ENCODE measurements at regions not wholly inside any gene's neighbourhood (a gene's known extent, or its start where the extent isn't known, plus 50 kb on each side); places are given as distances from the start of the nearest gene placed in this dataset.

GRCh38 chr5:147061431-147061830, 173.4 kb upstream of the STK32A start:
- no peak for DNase-seq (ENCODE audit: low spot score)
- H3K36me3 ChIP-seq (ENCODE audit: control insufficient read depth in 4 of 4, insufficient read depth in 3 of 4, low read depth in 1 of 4, low read length in 3 of 4): no peaks in the 10 kb centered on the region
- no peak overlapping the region for H3K9ac ChIP-seq (ENCODE audit: low read depth in 1 of 2, low read length in 2 of 2)
- 71% methylated on average over 4 of the region's 4 CpGs for WGBS
- H3K27me3 ChIP-seq (ENCODE audit: control insufficient read depth in 4 of 4, insufficient read depth in 4 of 4, low read length in 3 of 4): no peaks in the 10 kb centered on the region
- no peak overlapping the region for H3K4me3 ChIP-seq (ENCODE audit: low read depth in 1 of 3, low read length in 3 of 3)
- H3K27ac ChIP-seq (ENCODE audit: low read depth in 1 of 2, low read length in 2 of 2): no peak overlapping the region
- TF ChIP-seq NR2F2 (IDR thresholded peaks at IDR 0.05) (no peak), HNF4G (IDR thresholded peaks at IDR 0.05) (no peak), JUND (IDR thresholded peaks at IDR 0.05) (no peak), CTCF (IDR thresholded peaks at IDR 0.05; ENCODE audit: low read depth, low read length, missing input control) (no peak), ZBTB33 (IDR thresholded peaks at IDR 0.05) (no peak), YY1 (IDR thresholded peaks at IDR 0.05) (no peak), RXRA (IDR thresholded peaks at IDR 0.05) (no peak), GABPA (IDR thresholded peaks at IDR 0.05 in 1 of 2, conservative IDR thresholded peaks at IDR 0.05 in 1 of 2) (no peak), FOXA2 (IDR thresholded peaks at IDR 0.05) (no peak), MAX (IDR thresholded peaks at IDR 0.05) (no peak), SP1 (IDR thresholded peaks at IDR 0.05) (no peak), TAF1 (conservative IDR thresholded peaks at IDR 0.05) (no peak), EGR1 (IDR thresholded peaks at IDR 0.05; ENCODE audit: low read depth in 2 of 2) (no peak), HNF4A (conservative IDR thresholded peaks at IDR 0.05) (no peak), FOXA1 (IDR thresholded peaks at IDR 0.05) (no peak), RAD21 (IDR thresholded peaks at IDR 0.05) (no peak), ATF3 (IDR thresholded peaks at IDR 0.05) (no peak)
- no peaks in the 10 kb centered on the region for H3K4me1 ChIP-seq (ENCODE audit: control insufficient read depth in 4 of 4, insufficient read depth in 4 of 4, low read length in 3 of 4)
- H3K9me3 ChIP-seq (ENCODE audit: control insufficient read depth in 4 of 4, low read length in 3 of 4): no peaks in the 10 kb centered on the region

- Histone ChIP-seq H3K9me3 (ENCODE audit: control insufficient read depth in 4 of 4, low read length in 3 of 4) (no peaks in the 10 kb centered on the region), H3K4me3 (ENCODE audit: low read depth in 1 of 3, low read length in 3 of 3) (no peak overlapping the region), H3K4me1 (ENCODE audit: control insufficient read depth in 4 of 4, insufficient read depth in 4 of 4, low read length in 3 of 4) (no peaks in the 10 kb centered on the region), H3K36me3 (ENCODE audit: control insufficient read depth in 4 of 4, insufficient read depth in 3 of 4, low read depth in 1 of 4, low read length in 3 of 4) (no peaks in the 10 kb centered on the region), H3K9ac (ENCODE audit: low read depth in 1 of 2, low read length in 2 of 2) (no peak overlapping the region), H3K27ac (ENCODE audit: low read depth in 1 of 2, low read length in 2 of 2) (no peak overlapping the region), H3K27me3 (ENCODE audit: control insufficient read depth in 4 of 4, insufficient read depth in 4 of 4, low read length in 3 of 4) (no peaks in the 10 kb centered on the region)
- 82% methylated on average over 4 of the region's 4 CpGs for WGBS
- no peak for DNase-seq (ENCODE audit: low spot score)
- TF ChIP-seq HNF4A (conservative IDR thresholded peaks at IDR 0.05): no peak
- no peak for TF ChIP-seq REST (IDR thresholded peaks at IDR 0.05)
- TF ChIP-seq RAD21 (IDR thresholded peaks at IDR 0.05): no peak
- TF ChIP-seq ZBTB33 (IDR thresholded peaks at IDR 0.05): no peak
- TF ChIP-seq RXRA (IDR thresholded peaks at IDR 0.05): no peak
- TF ChIP-seq GABPA (IDR thresholded peaks at IDR 0.05 in 1 of 2, conservative IDR thresholded peaks at IDR 0.05 in 1 of 2): no peak
- no peak for TF ChIP-seq FOXA2 (IDR thresholded peaks at IDR 0.05)
- TF ChIP-seq YY1 (IDR thresholded peaks at IDR 0.05): no peak
- TF ChIP-seq CTCF (IDR thresholded peaks at IDR 0.05; ENCODE audit: low read depth, low read length, missing input control): no peak
Observed at GRCh38 chr5:147062427-147062826, 172.4 kb upstream of the STK32A start.
